ENCODE measurements at regions not wholly inside any gene's neighbourhood (a gene's known extent, or its start where the extent isn't known, plus 50 kb on each side); places are given as distances from the start of the nearest gene placed in this dataset.

DNA sequence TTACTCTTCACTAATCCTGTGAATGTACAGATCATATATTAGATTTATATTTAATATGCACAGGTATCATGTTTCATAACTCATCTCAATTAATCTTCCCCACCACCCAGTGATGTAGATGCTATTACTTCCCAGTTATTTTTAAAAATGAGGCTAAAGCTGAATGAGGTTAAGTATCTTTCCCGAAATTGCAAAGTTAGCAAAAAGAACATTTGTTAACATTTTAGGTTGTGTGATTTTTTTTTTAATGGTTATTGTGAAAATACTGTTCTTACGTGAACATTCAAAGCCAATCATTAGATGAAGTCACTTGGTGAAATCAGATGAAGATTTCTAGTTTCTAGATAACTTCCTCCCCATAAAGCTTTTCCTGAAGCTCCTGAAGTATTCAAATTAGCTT, 186.9 kb upstream of the PLEKHA5 start:
- Histone ChIP-seq H3K4me1 (no peaks in the 10 kb centered on the region), H3K36me3 (no peaks in the 10 kb centered on the region), H3K4me3 (no peak overlapping the region), H3K27ac (replicated peaks) (no peak overlapping the region), H3K27me3 (ENCODE audit: low read depth) (no peaks in the 10 kb centered on the region), H3K9me3 (replicated peaks) (no peaks in the 10 kb centered on the region)
- no peak for DNase-seq
- intact Hi-C loops (cut with micrococcal nuclease): no loop called here
- TF ChIP-seq, protein P1, sequence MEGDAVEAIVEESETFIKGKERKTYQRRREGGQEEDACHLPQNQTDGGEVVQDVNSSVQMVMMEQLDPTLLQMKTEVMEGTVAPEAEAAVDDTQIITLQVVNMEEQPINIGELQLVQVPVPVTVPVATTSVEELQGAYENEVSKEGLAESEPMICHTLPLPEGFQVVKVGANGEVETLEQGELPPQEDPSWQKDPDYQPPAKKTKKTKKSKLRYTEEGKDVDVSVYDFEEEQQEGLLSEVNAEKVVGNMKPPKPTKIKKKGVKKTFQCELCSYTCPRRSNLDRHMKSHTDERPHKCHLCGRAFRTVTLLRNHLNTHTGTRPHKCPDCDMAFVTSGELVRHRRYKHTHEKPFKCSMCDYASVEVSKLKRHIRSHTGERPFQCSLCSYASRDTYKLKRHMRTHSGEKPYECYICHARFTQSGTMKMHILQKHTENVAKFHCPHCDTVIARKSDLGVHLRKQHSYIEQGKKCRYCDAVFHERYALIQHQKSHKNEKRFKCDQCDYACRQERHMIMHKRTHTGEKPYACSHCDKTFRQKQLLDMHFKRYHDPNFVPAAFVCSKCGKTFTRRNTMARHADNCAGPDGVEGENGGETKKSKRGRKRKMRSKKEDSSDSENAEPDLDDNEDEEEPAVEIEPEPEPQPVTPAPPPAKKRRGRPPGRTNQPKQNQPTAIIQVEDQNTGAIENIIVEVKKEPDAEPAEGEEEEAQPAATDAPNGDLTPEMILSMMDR (IDR thresholded peaks at IDR 0.05; ENCODE audit: borderline replicate concordance): no peak

DNA sequence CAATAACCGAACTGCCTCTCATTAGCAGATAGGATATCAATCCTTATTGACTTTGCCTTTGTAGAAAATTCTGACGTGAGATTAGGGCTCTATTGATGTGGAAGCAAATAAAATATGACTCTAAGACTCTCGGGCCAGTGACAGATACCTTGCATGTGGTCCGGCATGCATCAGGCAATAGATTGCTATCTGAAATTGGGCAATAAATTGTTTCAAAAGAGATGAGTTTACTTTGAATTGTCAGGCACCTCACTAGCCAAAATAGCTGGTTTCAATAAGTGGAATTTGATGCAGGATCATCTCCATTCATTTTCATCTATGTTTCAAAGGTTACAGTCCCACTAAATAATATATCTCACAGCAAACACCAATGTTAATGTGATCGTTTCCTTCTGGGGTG, 186.3 kb upstream of the PLEKHA5 start:
- no peak overlapping the region for H3K4me3 ChIP-seq
- DNase-seq: no peak
- intact Hi-C loops (cut with micrococcal nuclease): no loop called here
- no peaks in the 10 kb centered on the region for H3K36me3 ChIP-seq
- H3K9me3 ChIP-seq (replicated peaks): no peaks in the 10 kb centered on the region
- TF ChIP-seq, protein P1 (IDR thresholded peaks at IDR 0.05; ENCODE audit: borderline replicate concordance): no peak
- H3K27ac ChIP-seq (replicated peaks): no peak overlapping the region
- H3K27me3 ChIP-seq (ENCODE audit: low read depth): no peaks in the 10 kb centered on the region
- no peaks in the 10 kb centered on the region for H3K4me1 ChIP-seq

DNA sequence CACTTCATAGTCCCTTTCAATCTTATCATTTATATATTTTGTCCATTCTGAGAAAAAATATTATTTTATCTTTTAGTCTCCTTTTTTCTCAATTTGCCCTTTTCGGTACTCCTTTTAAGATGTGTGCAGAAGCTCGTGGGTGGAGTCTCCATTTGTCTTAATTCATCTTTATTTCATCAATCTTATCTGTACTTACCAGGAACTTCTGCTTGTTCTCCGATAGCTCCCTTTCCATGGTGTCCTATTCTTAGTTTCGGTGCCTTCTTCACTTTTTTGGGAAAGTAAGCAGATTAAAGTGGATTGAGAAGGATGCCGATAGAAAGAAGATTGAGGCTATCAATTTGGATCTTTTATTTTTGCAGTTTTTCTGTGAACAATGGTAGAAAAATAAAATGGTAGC, 183.4 kb upstream of the PLEKHA5 start:
- Histone ChIP-seq H3K27ac (replicated peaks) (no peak overlapping the region), H3K36me3 (no peaks in the 10 kb centered on the region), H3K4me1 (no peaks in the 10 kb centered on the region), H3K9me3 (replicated peaks) (no peaks in the 10 kb centered on the region), H3K27me3 (ENCODE audit: low read depth) (no peaks in the 10 kb centered on the region), H3K4me3 (no peak overlapping the region)
- intact Hi-C loops (cut with micrococcal nuclease): no loop called here
- DNase-seq: no peak
- TF ChIP-seq, protein P1 (IDR thresholded peaks at IDR 0.05; ENCODE audit: borderline replicate concordance): no peak

DNA sequence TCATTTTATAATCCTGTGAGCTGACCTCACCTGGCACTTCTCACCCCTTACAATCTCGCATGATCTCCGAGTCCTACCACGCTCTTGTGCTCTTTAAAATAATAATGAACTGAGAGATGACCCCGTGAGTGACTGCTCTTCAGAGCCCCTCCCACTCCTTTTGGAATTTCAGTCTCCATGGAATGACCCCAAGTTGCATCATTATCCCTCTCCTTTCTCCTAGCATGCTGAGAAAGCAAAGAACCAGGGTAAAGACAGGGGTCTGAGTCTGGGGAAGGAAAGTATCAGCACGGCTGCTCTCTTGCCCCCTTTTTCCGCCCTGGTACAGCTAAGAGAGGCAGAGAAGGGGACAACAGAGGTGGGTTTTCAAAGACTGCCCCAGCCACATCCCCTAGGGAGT, 178.3 kb upstream of the PLEKHA5 start:
- no peak for DNase-seq
- H3K4me1 ChIP-seq: peaks cover 10% of the 10 kb centered on the region
- H3K9me3 ChIP-seq (replicated peaks): no peaks in the 10 kb centered on the region
- intact Hi-C loops (cut with micrococcal nuclease): no loop called here
- H3K4me3 ChIP-seq: no peak overlapping the region
- no peaks in the 10 kb centered on the region for H3K27me3 ChIP-seq (ENCODE audit: low read depth)
- H3K27ac ChIP-seq (replicated peaks): no peak overlapping the region
- TF ChIP-seq, protein P1 (IDR thresholded peaks at IDR 0.05; ENCODE audit: borderline replicate concordance): no peak
- H3K36me3 ChIP-seq: no peaks in the 10 kb centered on the region

DNA sequence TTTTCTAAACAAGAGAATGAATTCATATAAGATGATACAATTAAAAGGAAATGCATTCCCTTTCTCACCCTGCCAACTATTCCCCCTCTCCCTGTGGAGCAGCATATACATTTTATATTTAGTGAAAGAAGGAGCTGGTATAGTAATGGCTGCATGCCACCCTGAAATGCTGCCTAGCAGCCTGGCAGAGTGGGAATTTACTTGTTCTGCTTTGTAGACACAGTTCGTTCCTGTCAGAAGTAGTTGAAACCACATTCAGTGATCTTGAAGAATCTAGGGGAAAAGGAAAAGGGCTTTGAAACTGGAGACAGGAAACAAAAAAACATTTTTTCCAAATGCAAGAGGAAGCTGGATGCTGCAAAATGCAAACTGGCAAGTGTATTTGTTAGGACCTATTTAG, 176.0 kb upstream of the PLEKHA5 start:
- Histone ChIP-seq H3K4me1 (peaks cover 10% of the 10 kb centered on the region), H3K27me3 (ENCODE audit: low read depth) (no peaks in the 10 kb centered on the region), H3K36me3 (no peaks in the 10 kb centered on the region), H3K9me3 (replicated peaks) (no peaks in the 10 kb centered on the region), H3K4me3 (no peak overlapping the region), H3K27ac (replicated peaks) (no peak overlapping the region)
- TF ChIP-seq, protein P1 (IDR thresholded peaks at IDR 0.05; ENCODE audit: borderline replicate concordance): no peak
- no peak for DNase-seq
- intact Hi-C loops (cut with micrococcal nuclease): no loop called here

DNA sequence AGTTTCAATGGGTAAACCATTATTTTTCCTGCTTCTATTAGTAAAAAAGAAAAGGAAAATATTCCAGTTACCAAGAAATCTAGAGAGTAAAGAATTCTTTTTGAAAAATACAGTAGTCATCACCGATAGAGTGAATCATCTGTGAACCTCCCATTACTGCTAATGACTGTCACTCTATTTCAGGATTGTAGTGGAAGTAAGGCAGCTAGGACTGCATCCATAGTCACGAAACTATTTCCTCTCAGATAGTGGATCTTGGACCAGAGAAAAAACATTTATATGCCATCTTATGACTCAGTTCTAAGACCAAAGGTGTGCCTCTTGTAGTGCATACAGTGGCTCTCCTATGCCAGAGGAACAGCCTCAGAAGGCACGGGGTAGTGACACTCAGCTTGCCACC, 173.9 kb upstream of the PLEKHA5 start:
- no peak overlapping the region for H3K4me3 ChIP-seq
- no peaks in the 10 kb centered on the region for H3K9me3 ChIP-seq (replicated peaks)
- H3K4me1 ChIP-seq: peaks cover 10% of the 10 kb centered on the region
- H3K36me3 ChIP-seq: no peaks in the 10 kb centered on the region
- H3K27me3 ChIP-seq (ENCODE audit: low read depth): no peaks in the 10 kb centered on the region
- intact Hi-C loops (cut with micrococcal nuclease): no loop called here
- no peak overlapping the region for H3K27ac ChIP-seq (replicated peaks)
- TF ChIP-seq, protein P1 (IDR thresholded peaks at IDR 0.05; ENCODE audit: borderline replicate concordance): no peak
- no peak for DNase-seq

Measured in left ventricle myocardium inferior (tissue), 1 donor.